IPS DF 4.7 (cell line): ENCODE measurements at regions not wholly inside any gene's neighbourhood (a gene's known extent, or its start where the extent isn't known, plus 50 kb on each side); places are given as distances from the start of the nearest gene placed in this dataset.

Source experiments
- DNase-seq: peaks from one replicate; pipeline ENCODE4 v3.0.0-alpha.2; 2013; ENCODE audit warnings: low spot score; ENCODE audit errors: extremely low read depth

GRCh38 chr11:134524896-134525845, 113.1 kb upstream of the B3GAT1 start:
- no peak for DNase-seq

GRCh38 chr11:134524201-134524600, 112.2 kb upstream of the B3GAT1 start:
- no peak for DNase-seq

GRCh38 chr11:134522782-134523570, 110.9 kb upstream of the B3GAT1 start:
- DNase-seq = no peak

DNA sequence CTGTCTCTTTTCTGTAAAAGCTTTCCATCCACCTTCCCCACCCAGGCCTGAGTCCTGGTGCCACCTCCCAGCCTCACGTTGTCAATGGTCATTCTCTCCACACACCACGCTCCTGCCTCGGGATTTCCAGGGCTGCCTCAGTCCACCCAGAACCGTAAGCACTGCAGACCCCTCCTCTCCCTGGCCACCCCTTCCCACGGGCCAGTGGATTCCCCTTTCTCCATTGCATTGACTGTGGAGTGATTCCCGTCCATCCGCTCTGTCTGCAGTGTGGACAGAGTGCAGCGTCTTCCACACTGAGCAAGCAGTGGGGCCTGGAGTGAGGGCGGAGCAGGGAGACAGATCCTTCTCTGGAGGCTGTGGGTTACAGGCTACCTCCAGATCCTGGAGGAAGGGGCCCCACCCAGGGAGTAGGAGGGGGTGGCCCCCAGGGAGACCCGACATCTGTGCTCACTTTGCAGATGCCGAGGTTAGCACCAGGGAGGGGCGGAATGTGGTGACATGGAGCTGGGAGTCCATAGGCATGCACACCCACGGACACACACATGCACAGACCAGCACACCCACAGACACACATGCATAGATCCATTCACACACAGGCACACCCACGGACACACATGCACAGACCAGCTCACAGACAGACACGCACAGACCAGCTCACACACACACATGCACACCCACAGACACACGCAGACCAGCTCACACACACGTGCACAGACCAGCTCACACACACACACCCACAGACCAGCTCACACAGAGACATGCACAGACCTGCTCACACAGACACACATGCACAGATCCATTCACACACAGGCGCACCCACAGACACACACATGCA, 109.6 kb upstream of the B3GAT1 start:
- DNase-seq = no peak

DNA sequence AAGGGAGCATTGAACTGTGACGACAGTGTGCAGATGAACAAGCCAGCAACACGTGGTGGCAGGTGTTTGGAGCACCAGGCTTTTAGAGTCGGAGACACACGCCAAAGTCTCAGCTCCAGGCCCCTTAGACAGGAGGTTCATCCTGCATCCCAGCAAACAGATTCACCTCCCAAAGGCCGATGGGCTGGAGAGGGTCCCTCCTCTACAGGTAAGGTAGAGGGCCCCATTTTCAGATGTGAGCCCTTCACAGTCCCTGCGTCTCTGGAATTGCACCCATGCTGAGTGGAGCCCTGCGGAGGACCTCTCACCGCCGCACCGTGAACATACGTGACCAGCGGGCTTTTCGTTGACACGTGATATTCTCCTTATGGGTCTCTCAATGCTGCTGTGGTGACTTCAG, 109.0 kb upstream of the B3GAT1 start:
- no peak for DNase-seq

GRCh38 chr11:134519788-134520187, 107.7 kb upstream of the B3GAT1 start:
- no peak for DNase-seq

DNA sequence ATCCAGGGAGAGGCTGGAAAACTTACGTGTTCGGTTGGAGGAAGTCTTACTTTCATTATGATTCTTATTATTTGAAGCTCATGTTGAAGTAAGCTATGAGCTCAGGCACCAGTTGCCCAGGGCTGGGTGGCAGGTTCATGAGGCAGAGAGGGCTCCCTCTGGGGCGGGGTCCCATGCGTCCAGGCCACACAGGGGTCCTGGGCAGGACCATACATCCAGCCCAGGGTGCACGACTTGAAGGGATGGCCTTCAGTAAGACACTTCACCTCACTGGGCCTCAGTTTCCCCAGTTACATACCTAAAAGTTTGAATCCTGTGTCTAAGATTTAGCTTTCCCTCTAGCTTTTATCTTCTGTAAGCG, 107.3 kb upstream of the B3GAT1 start:
- no peak for DNase-seq

GRCh38 chr11:134518616-134519389, 106.8 kb upstream of the B3GAT1 start:
- no peak for DNase-seq

GRCh38 chr11:134517621-134518293, 105.7 kb upstream of the B3GAT1 start:
- DNase-seq = no peak

- no peak for DNase-seq
These were observed 105.1 kb upstream of the B3GAT1 start for GRCh38 chr11:134517115-134517514.

DNA sequence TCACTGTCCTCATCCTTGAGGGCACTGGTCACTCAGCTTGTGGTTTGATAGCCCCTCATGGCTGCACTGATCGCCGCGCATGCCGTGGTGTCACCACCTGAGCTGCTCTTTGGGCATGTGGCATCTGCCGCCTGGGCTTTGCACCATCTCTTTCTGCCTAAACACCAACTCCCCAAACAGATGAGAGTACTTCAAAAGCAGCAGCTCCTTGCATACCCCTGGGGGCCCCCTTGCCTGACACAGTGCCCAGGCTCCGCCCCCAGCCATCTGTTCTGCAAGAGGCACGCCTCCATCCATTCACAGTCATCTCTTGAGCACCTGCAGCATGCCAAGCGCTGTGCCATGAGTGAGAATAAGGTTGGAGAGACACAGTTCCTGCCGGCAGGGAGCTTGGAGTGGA, 104.5 kb upstream of the B3GAT1 start:
- no peak for DNase-seq

GRCh38 chr11:134515081-134515960, 103.3 kb upstream of the B3GAT1 start:
- no peak for DNase-seq

GRCh38 chr11:134514354-134514951, 102.4 kb upstream of the B3GAT1 start:
- DNase-seq = no peak

- DNase-seq = no peak
These were observed 101.6 kb upstream of the B3GAT1 start for GRCh38 chr11:134513585-134514120.

DNA sequence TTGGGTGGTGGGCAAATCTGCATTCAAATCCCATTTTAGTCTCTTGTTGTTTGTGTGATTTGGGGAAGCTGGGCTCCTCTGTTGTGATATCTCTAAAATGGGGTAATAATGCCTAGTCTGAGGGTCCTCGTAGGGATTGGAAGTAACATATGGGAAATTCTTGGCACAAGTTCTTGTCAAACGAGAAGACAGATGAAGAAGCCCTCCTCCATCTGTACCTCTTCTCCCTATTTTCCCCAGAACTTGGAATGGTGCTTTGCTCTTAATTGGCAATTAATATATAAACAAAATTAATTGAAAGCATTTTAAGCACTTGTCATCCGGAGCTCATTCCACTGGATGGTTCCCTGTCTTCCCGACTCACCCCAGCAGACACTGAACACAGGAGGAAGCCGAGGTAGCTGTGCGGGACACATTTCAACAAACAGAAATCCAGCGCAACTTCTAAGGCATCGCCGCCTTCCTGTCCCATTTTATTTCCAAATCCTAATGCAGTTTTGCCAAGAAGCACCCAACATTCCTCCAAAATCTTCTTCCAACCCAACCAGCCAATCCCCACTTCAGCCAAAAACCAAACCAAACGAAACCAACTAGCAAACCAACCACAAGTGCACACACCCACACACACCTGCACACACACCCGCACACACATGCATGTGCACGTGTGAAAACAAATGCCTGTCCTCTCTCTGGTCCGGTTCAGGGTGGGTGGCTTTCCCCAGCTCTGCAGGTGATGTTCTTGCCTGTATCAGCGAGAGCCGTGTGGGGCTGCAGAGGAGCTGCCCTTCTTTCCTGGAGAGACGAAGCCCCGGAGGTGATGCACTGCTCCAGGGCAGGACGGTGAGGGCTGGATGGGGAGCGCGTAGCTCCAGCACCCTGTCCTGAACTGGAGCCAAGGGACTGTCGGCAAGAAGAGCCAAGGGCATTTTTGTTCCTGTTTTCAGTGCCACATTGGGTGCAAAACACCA, 100.8 kb upstream of the B3GAT1 start:
- no peak for DNase-seq

DNA sequence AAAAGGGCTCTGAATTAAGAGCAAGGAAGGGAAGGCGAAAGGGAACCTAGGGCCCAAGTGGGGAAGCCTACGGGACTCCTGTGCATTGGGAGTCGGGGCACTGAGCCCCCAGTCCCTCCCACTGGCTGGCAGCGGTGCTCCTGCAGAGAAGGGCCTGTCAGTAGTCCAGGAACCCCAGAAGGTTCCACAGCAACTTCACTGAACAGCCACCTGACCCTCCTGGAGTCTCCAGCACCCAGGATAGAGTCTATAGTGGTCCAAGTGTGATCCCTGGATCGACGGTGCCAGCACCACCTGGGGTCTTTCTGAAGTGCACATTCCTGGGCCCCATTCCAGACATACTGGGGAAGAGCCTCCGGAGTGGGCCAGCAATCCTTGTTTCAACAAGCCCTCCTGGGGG, 100.0 kb upstream of the B3GAT1 start:
- DNase-seq = no peak

GRCh38 chr11:134511255-134511654, 99.2 kb upstream of the B3GAT1 start:
- DNase-seq = no peak
